Non-pigmented ciliary epithelial cell (primary cell): ENCODE measurements at regions not wholly inside any gene's neighbourhood (a gene's known extent, or its start where the extent isn't known, plus 50 kb on each side); places are given as distances from the start of the nearest gene placed in this dataset.
"Not testable (repeated sequence)": the region's sequence is repeated elsewhere in the genome, so short reads cannot be mapped to it uniquely, and the experiment has no call there.

Experiments
- DNase-seq: peaks from one replicate; pipeline ENCODE4 v3.0.0-alpha.2; 2010; ENCODE audit warnings: low read depth

DNA sequence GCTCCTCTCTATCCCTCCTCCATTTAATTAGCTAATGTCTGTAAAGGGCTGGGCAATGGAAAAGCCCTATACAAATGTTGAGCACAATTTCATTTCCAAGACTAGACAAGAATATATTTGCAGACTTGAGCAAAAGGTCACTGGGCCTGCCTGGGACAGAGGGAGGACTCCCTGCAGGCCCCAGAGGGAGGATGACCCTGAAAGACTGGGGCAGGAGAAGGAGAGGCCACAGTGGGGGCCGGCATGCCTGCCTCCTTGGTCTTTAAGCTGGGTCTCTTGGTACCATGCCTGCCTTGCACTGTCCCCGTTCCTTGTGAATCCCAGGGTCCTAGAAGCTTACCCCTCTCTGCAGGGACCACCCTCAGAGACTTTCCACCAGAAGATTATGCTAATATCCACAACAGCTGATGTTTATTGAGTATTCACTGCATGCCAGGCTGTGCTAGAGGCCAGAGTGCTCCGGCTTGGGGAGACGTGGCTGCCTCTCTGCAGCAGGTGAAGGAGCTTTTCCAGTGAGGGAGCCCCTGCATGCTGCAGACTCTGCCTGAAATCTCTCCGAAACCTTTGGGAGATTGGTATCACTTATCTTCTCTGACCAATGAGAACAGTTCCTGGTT, 72.7 kb upstream of the HSPA9 start:
- DNase-seq: no peak

DNA sequence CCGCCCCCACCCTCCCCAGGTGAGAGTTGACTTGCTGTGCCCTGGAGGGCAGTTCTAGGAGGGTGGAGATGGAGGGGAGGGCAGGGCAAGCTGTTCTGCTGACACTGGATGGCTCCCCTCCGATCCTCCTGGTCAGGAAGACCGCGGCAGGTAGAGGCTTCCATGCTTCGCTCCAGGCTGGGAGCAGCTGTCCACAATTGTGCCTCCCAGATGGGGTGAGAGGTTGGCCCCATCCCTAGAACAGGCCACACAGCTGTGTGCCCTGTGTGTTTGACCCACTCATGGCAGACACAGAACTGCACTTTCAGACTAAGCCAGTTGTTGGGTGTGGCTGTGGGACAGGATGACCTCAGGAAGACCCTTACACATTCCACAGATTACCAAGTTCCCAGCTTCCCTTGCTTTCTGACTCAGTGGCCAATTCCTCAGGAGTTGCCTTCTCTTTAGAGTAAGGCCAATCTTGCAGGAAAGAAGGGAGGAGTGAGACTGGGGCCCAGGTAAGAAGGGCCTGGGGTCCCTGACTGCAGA, 72.1 kb upstream of the HSPA9 start:
- DNase-seq: no peak

DNA sequence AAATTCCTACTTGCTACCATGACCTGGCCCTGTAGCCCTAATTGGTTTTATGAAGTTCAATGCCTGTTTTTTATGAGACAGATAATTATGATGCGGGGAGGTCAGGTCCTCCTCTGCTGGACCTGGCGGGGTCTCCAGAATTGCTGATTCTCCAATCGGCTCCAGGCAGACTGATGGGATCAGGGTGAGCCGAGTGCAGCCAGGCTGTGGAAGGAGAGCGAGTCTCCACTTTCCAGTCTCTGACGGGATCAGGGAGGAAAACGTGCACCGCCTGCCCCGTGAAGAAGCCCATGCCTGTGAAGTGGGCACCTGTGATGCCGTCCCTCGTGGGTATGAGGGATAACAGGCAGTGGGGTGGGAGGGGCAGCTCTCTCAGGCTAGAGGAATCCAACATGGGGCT, 71.5 kb upstream of the HSPA9 start:
- no peak for DNase-seq

DNA sequence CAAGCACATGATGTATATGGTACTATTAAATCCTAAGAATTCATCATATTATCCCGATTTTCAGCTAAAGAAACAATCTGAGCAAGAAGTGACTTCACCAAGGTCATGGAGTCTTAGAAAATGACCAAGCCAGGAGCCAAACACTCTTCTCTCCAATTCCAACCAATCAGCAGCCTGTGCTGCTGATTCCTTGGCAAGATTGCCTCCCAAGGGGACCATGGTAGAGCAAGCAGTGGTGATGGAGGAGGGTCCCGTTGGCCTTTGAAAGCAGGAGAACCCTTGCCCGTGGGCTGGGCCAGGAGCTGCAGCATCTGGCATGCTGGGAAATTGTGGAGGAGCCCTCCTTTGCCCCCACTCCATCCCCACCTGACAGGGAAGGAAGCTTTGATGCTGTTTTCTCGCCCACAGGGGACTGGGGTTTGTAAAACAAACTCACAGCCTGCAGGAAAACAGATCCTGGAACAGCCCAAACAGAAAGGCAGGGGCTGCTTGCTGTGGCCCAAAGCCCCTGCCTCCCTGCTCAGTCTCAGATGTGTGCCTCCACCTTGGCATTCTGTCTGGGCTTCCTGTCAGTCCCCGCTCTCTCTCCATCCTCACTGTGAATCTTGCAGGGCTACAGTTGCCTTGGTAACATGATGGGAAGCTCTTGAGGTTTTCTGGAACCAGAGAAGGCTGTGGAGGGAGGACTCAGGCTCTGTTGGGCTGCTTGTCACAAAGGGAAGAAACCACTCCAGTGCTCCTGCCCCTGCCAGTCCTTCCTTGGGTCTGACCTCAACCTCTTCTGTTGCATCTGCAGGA, 70.8 kb upstream of the HSPA9 start:
- no peak for DNase-seq

DNA sequence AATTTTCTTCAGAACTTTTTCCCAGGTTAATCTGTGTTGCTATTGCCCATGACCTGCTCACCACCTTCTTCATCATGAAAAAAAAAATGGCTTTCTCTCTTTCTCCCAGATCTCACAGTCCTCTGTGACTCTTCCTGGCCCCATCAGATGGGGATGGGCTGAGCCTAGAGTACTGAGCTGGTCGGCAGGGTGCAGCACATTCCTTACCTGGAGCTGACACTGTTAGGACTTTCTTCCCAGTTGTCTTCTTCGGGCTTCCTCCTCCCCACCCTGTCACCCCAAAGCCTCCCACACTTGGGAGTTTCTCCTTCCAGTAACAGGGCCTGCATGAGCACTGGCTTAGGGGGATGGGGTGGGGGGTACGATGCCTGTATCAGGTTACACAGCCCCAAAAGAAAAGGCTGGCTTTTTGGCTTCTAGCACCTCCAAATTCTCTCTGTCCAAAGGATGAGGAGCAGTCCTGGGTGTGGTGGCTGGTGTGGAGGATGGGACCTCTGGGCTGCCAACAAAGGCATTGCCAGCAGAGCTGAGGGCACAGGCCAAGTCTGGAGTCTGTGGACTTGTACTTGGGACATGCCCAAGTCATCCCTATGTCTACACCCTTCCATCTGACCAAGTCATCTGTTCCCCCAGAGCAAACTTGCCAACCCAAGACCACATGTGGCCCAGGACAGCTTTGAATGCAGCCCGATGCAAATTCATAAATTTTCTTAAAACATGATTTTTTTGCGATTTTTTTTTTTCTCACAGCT, 68.0 kb upstream of the HSPA9 start:
- DNase-seq: no peak

DNA sequence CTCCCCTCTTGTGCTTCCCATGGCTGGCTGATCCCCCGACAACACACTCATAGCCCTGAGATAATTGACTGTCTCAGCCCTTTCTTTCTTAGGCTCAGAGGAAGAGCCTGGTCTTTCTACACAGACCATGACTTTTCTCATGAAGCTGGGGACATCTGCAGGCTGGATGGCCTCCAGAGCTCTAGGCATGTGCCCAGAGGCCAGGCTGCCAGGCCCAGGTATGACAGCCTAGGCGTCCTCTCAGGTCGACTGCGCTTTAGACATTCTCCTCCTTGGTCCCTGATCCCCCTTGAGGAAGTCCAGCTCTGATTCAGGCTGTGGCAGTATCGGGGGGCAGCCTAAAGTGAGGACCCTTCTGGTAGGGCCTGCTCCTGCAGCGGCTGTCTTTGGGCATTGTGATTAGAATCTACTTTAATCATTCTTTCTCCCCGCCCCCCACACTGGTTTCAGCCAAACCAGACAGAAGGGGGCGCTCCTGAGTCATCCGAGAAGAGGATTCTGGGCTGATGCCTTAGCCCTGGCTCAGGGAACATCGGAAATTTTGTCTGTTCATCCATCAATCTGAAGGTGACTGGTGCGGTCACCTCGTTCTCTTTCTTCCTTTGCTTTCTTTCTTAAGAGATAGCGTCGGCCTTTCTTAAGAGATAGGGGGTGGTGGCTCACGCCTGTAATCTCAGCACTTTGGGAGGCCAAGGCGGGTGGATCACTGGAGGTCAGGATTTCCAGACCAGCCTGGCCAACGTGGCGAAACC, 66.5 kb upstream of the HSPA9 start:
- DNase-seq: no peak

DNA sequence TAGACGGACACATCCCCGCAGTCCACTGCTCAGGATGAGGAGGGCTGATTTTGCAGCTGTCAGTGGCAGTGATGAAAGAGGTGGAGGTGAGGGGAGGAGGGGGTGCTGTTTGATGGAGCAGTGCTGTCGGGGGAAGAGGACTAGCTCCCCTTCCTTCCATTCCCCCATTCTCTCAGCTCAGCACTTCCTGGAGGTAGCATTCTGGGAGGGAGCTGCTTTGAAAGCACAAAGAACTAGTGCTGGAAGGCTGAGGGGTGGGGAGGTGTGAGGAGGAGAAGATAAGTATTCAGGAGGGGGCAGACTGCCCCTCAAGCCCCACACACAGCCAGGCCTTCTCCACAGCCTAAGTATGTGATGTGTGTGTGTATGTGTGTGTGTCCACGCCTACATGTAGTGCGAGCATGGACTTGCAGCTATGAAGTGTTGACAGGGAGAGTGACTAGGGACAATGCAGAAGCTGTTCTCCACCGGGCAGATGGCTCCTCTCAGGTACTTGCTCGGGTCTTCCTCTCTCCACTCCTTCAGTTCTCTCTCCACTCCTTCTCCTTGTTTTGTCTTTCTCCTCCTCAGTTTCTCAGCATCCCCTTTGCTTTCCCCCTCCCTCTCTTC, 65.5 kb upstream of the HSPA9 start:
- DNase-seq: no peak

DNA sequence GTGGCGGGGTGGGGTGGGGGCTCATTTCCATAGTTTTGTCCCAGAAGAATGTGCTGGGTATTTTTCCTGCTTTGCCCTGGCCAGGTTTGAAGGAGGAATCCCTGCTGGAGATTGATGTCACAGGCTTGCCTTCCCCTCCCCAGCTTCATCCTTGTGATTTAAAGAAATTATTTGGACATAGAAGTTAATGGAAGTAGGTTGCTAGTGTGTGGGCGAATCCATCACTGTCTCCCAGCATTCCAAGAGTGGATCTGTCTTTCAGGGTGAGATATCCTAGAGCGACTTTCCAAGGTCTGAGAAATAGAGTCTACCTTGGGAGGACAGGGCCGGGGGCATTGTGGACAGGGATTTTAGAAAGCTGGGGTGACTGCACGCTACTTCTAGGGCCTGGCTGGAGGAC, 64.9 kb upstream of the HSPA9 start:
- no peak for DNase-seq

DNA sequence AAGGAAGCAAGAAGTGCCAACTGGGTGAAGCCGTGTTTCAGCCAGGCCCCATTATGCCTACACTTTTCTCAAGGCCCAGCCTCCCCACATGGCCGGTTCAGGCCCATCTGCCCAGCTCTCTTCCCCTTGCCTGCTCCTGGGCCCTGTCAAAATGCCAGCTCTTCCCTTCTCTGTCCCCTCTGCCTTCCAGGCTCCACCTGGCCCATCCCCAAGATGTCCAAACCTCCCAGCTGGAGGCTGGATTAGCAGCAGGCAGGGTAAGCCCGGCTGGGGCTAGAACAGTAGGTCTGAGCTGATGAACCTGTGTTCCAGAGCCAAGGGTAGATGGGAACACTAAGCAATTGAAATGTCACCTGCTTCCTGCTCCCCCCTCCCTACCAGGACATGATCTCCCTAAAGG, 64.1 kb upstream of the HSPA9 start:
- DNase-seq: no peak

DNA sequence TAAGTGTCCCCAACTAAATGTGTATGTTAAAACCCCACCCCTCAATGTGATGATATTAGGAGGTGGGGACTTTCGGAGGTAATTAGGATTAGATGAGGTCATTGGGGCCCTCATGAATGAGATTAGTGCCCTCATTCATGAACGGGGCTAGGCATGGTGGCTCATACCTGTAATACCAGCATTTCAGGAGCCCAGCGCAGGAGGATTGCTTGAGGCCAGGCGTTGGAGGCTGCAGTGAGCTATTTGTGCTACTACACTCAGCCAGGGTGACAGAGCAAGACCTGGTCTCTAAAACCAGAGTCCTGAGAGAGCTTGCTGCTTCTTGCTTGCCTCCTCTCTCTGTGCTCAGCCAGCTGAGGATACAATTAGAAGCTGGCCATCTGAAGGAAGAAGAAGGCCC, 62.1 kb upstream of the HSPA9 start:
- DNase-seq: no peak

DNA sequence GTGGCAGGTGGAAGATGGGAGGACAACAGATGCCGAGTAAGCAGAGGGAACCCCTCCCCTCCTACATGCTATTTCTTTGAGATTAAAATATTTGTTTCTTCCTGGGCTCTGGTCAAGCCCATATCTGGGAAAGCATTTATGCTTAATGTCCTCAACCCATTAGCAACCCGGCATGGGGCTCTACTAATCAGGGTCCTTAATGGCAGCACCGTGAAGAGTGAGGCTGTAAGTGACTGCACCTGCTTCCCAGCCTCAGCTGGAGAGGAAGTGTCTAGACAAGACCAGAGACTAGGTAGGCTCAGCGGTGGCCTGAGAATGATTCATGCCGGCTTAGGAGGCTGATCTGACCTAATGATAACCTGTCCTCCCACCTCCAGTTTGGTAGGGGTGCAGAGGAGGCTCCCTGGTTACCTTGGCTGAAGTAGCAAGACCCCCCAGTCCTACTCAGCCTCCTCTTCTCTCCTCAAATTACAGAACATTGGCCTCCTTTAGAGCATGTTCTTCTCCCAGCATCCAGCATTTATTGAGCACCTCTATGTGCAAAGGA, 61.3 kb upstream of the HSPA9 start:
- DNase-seq: no peak

DNA sequence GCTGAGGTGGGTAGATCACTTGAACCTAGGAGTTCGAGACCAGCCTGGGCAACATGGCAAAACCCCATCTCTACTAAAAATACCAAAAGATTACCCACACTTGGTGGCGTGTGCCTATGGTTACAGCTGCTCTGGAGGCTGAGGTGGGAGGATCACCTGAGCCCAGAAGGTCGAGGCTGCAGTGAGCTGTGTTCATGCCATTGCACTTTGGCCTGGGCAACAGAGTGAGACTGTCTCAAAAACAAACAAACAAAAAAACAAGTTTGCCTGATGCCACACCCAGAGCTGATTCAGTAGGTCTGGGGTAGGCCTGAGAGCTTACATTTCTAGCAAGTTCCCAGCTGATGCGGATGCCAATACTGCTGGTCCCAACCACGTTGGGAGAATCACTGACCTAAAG, 60.5 kb upstream of the HSPA9 start:
- DNase-seq: no peak

DNA sequence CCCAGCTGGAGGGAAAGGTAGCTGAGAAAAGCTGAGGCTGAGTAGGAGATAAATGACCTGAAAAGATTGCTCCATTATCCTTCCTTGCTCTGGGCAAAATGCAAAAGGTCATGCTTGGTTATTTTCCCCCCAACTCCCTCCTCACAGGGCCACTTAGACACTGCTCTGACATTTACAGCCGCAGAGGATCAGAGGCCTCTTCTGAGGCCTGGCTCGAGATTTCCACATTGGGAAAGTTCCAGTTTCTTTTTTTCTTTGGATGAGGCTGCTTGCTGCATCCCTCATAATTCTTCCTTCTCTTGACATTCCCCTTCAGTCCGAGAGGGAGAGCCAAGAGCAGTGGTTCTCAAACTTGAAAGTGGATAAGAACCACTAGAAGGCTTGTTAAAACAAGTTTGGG, 60.1 kb upstream of the HSPA9 start:
- DNase-seq: no peak

DNA sequence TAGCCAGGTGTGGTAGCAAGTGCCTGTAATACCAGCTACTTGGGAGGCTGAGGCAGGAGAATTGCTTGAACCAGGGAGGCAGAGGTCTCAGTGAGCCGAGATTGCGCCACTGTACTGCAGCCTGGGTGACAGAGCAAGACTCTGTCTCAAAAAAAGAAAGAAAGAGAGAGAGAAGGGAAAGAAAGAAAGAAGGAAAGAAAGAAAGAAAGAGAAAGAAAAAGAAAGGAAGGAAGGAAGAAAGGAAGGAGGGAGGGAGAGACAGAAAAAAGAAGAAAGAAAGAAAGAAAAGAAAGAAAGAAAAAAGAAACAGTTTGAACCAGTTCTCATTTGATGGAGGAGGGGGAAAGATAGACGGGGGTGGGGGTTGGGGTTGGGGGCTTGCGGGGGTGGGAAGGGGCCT, 59.6 kb upstream of the HSPA9 start:
- not testable (repeated sequence) for DNase-seq

DNA sequence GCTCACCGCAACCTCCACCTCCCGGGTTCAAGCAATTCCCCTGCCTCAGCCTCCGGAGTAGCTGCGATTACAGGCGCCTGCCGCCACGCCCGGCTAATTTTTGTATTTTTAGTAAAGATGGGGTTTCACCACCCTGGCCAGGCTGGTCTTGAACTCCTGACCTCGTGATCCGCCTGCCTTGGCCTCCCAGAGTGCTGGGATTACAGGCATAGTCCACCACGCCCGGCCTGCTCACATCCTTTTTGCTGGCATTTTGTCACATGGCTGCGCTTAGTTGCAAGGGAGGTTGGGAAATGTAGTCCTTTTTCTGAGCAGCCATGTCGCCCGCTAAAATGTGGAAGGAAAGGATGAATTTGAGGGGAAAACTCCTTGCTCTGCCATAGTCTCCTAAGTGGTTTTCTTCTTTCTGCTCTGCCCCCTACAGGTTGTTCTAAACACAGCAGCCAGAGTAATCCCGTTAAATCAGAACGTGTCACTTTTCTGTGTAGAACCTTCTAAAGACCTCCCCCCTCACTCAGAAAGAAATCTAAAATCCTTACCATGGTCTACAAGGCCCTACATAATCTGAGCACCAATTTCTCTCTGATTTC, 57.8 kb upstream of the HSPA9 start:
- peak; percentile 55 for DNase-seq

DNA sequence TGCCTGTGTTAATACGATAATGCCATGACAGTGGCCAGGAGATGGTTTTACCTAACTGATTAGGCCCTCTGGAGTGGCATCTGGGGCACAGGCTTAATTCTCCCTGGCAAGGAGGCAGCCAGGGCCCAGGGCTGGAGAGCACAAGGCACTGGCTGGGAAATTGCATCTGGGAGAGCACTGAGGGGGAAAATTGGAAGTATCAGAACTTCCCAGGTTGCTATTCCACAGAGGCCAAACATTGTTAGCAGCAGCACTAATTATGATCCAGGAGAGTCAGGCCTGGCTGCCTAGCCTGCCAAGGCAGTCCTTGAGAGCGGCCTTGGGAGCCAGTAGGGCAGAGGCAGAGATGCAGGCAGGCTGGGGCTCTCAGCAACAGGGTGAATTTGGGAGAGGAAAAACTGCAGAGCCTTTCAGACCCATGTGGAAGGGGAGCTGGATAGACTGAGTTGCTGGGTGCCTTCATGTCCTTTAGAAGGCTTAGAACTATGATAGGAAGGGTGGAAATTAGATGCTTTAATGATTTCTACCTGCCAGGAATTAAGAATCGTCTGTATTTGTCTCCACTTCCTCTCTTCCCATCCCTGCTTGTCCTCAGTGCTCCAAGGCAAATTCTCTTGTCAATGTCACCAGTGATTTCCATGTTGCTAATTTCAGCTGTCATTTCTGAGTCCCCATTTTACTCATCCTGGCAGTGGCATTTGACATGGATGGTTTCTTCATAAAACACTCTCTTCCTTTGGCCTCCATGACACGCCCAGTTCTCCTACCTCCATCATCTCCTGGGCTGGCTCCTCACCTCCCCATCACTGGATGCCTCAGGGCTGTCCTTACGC, 56.1 kb upstream of the HSPA9 start:
- no peak for DNase-seq

DNA sequence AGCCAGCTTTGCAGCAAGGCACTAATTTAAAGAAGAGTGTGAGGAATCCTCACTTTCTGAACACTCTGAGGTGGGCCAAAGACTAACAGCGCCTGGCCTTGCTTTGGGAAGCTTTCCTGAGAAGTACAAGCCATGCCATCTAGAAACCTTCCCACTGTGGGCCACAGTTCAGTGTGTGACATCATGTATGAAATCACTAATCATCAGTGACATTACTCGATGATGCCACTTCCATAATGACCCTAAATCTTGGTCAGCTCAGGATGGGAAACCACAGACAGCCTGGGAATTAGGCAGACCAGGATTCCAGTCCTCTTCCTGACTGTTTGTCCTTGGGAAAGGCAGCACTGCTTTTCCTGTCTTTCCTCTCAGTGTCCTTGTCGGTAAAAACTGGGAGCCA, 54.2 kb upstream of the HSPA9 start:
- DNase-seq: no peak

DNA sequence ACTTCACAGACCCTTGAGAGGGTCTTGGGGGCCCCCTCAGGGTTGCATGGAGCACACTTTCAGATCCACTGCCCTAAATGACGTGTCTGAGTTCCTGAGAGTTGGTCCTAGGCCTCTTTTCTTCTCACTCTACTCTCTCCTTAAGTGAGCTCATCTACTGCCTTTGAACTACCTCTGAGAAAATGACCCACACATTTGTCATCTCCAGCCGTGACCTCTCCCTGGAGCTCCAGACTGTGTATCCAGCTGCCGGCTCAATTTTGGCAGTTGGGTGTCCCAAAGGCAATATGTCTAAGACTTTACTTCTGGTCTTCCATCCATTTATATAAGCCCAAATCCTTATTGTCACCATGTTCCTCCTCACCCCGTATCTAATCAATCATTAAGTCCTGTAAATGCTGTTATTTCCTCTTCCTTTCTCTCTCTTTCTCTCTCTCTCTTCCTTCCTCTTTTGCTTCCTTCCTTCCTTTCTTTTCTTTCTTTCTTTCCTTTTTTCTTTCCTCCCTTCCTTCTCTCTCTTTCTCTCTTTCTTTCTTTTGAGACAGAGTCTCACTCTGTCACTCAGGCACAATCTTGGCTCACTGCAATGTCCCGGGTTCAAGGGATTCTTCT, 51.2 kb upstream of the HSPA9 start:
- DNase-seq: no peak

DNA sequence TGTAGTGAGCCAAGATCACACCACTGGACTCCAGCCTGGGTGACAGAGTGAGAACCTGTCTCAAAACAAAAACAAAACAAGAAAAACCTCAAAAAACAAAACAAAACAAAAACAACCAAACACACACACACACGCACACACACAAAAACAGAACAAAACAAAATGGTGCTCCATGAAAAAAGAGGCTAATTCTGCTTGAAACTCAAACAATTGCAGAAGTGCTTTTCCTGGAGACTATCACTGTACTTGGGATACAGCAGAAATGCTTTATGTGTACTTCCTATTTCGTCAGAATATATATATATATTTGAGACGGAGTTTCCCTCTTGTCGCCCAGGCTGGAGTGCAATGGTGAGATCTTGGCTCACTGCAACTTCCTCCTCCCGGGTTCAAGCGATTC, 49.9 kb upstream of the HSPA9 start:
- DNase-seq: no peak
